ENCODE measurements at regions not wholly inside any gene's neighbourhood (a gene's known extent, or its start where the extent isn't known, plus 50 kb on each side); places are given as distances from the start of the nearest gene placed in this dataset.

GRCh38 chr7:96578606-96579005 lies 131.0 kb downstream of the SEM1 start:
- Histone ChIP-seq H4K8ac (replicated peaks; ENCODE audit: insufficient read length, low read depth, low read length) (no peak overlapping the region), H3K27me3 (ENCODE audit: insufficient read depth, low read length) (no peaks in the 10 kb centered on the region), H3K79me1 (ENCODE audit: insufficient read depth, low read depth, low read length, poor library complexity, severe bottlenecking) (no peaks in the 10 kb centered on the region), H2AFZ (ENCODE audit: low read length) (no peak overlapping the region), H3K79me2 (ENCODE audit: insufficient read depth, low read length) (no peaks in the 10 kb centered on the region), H3K27ac (ENCODE audit: insufficient read length, low read depth, low read length) (no peak overlapping the region), H2BK15ac (ENCODE audit: low read depth, low read length) (no peak overlapping the region), H3K9me3 (ENCODE audit: control insufficient read depth, low read depth, low read length) (no peaks in the 10 kb centered on the region), H2BK12ac (ENCODE audit: insufficient read length, low read depth, low read length) (no peak overlapping the region), H4K20me1 (ENCODE audit: control insufficient read depth, insufficient read depth, insufficient read length) (no peaks in the 10 kb centered on the region), H2BK120ac (ENCODE audit: low read depth, low read length, poor library complexity, severe bottlenecking) (no peak overlapping the region), H3K4ac (ENCODE audit: low read depth, low read length) (no peak overlapping the region), H3K4me2 (ENCODE audit: insufficient read depth, insufficient read length, low read length) (no peak overlapping the region), H3K23me2 (ENCODE audit: insufficient read length, low read depth, low read length, poor library complexity, severe bottlenecking) (no peaks in the 10 kb centered on the region), H2BK20ac (ENCODE audit: low read depth, low read length, poor library complexity, severe bottlenecking) (no peak overlapping the region), H4K91ac (ENCODE audit: insufficient read length, low read depth, low read length) (no peak overlapping the region), H4K5ac (ENCODE audit: insufficient read length, low read depth, low read length) (no peak overlapping the region), H2BK5ac (ENCODE audit: insufficient read length, low read length) (no peak overlapping the region), H3K4me1 (ENCODE audit: insufficient read depth, low read length) (no peaks in the 10 kb centered on the region), H3K18ac (ENCODE audit: insufficient read length, low read depth, low read length) (no peak overlapping the region), H3T11ph (ENCODE audit: low read length) (no peak overlapping the region), H3K14ac (ENCODE audit: insufficient read depth, low read length) (no peak overlapping the region), H2AK5ac (ENCODE audit: insufficient read length, low read length) (no peak overlapping the region), H3K23ac (ENCODE audit: insufficient read length, low read depth, low read length) (no peak overlapping the region), H3K9ac (ENCODE audit: extremely low read depth, insufficient read length, low read length) (no peak overlapping the region), H3K56ac (ENCODE audit: insufficient read length, low read depth, low read length) (no peak overlapping the region)
- H3K4me1 Mint-ChIP-seq = no peaks in the 10 kb centered on the region
- TF ChIP-seq, protein P1, sequence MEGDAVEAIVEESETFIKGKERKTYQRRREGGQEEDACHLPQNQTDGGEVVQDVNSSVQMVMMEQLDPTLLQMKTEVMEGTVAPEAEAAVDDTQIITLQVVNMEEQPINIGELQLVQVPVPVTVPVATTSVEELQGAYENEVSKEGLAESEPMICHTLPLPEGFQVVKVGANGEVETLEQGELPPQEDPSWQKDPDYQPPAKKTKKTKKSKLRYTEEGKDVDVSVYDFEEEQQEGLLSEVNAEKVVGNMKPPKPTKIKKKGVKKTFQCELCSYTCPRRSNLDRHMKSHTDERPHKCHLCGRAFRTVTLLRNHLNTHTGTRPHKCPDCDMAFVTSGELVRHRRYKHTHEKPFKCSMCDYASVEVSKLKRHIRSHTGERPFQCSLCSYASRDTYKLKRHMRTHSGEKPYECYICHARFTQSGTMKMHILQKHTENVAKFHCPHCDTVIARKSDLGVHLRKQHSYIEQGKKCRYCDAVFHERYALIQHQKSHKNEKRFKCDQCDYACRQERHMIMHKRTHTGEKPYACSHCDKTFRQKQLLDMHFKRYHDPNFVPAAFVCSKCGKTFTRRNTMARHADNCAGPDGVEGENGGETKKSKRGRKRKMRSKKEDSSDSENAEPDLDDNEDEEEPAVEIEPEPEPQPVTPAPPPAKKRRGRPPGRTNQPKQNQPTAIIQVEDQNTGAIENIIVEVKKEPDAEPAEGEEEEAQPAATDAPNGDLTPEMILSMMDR (conservative IDR thresholded peaks at IDR 0.05) = no peak
- H3K4me3 Mint-ChIP-seq = no peak overlapping the region
- no peak overlapping the region for H3K27ac Mint-ChIP-seq
- H3K27me3 Mint-ChIP-seq (ENCODE audit: low read depth) = no peaks in the 10 kb centered on the region
- 0 out of 7 replicates have a peak, but pooled peaks cover 0 to 1% (median 0%) of the 10 kb centered on the region in 3 experiments for H3K36me3 Mint-ChIP-seq (ENCODE audit: insufficient read depth in 1 of 3, low read depth in 3 of 3)
- H3K9me3 Mint-ChIP-seq = peaks cover 5 to 6% of the 10 kb centered on the region in 2 experiments; a peak in 4 of 5 replicates
- DNase-seq = no peak
